ACHN (cell line): ENCODE measurements at regions not wholly inside any gene's neighbourhood (a gene's known extent, or its start where the extent isn't known, plus 50 kb on each side); places are given as distances from the start of the nearest gene placed in this dataset.
"Not testable (repeated sequence)": the region's sequence is repeated elsewhere in the genome, so short reads cannot be mapped to it uniquely, and the experiment has no call there.

Experiments
- DNase-seq: peaks from one replicate; pipeline ENCODE4 v3.0.0-alpha.2; 2015
- in situ Hi-C: cut with HindIII; loops from 2 replicates; pipeline ENCODE4 v1.10.0; 2017; ENCODE audit warnings: low sequenced_read_pairs, low pct_ligation_motif_present, low pct_unique_long_range_greater_than_20kb

DNA sequence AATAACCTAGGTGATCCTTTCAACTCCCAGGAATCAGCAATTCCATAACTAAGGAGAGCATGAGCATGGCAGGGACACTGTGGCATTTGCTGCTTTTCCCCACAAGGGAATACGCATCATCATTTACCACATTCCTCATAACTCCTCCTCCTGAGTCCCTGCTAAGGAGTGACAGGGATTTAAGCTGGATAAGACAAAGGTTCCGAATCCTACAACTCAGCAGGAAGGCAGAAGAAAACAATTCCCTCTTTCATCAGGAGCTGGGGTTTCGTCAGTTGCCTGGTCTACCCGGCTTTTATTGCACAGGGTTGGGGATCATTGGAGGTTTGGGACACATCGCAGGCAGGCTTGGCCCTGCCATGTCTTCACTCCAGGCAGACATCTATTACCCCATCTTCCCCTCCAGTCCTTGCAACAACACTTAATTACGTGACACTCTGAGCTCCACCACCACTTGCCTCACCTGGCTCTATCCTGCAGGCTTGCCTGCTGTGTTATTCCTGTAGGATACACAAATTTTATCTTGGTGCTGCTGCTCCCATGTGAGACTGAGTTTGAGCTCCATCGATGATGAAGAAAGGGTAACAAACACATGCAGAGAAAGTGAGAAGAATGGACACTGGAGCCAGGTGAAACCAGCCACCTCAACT is 563.0 kb upstream of the KLF4 start:
- DNase-seq, result no peak
- in situ Hi-C loops, result no loop called here

DNA sequence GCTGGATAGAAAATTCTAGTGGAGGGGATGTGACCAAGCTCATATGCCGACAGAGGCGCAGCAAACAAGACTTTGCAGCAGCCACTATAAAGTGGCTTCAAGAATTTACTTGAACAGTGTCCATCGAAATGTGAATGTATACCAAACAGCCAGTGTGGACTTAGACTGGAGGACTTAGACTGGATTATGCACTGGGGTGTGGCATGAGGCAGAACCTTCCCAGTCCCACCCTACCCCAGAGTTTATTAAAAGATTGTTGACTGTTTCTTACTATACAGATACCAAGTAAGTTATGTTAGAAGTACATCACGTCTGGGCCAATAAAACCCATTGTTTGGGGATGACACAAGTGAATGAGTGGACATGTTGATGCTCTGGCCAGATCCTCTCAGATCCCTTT is 561.3 kb upstream of the KLF4 start:
- DNase-seq, result no peak
- in situ Hi-C loops, result no loop called here

DNA sequence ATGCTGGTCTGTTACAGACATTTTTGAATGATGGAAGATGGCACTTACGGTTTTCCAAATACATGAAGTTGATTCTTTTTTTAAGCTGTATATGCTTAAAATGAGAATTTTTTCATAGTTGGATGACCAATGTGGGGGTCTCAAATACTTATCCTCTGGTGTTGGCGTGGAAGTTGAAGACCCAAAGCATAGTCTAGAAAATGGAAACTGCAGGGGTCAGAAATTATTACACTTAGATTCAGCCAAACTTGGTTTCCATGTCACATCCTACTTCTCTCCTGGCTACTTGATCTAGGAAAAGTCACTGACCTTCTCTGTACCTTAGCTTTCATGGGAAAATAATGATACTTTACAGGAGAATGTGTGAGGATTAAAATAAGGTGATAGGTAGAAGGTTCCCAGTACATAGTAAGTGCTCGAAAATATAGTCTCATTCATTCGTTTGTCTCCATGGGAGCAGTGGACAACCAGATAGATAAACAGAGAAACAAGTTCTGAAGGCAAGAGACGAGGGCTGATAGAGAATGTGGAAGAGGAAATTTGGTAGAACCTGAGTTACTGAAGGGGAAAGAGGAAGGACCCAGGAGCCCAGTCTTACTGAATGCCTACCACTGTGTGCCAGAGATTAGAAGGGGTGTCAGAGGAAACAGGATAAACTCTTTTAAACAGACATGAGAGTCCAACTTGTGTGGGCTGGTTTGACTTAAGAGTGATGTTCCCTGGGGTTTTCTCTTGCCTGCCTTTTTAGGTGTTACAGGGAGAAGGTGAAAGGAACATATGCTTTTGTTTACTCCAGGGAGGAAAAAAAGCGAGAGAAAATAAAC is 560.3 kb upstream of the KLF4 start:
- in situ Hi-C loops, result no loop called here
- DNase-seq, result no peak

DNA sequence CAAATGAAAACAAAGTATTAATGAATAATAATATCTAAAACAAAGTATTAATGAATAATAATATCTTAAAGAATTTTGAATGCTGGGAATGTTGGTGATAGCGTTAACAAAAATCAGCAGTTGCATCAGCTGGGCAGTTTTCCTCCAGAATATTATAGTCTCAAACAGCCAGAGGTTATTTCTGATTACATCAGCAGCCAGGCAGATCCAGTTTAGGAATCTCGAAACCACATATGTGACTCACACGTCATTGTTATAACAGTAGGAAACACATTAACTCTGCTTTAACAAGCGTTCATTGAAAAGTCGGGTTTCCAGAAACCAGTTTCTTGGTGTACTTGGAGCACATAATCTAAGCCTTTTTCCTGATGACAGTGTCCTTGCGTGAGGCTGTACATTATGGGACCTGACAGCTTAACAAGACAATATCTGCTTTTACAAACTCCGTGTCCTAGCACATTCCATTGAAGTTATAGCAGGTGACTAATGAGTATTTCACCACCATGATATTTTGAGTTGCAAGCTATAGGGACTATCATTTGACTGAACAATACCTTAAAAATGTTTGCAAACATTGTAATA is 559.5 kb upstream of the KLF4 start:
- peak; percentile 85 for DNase-seq
- in situ Hi-C loops, result no loop called here

DNA sequence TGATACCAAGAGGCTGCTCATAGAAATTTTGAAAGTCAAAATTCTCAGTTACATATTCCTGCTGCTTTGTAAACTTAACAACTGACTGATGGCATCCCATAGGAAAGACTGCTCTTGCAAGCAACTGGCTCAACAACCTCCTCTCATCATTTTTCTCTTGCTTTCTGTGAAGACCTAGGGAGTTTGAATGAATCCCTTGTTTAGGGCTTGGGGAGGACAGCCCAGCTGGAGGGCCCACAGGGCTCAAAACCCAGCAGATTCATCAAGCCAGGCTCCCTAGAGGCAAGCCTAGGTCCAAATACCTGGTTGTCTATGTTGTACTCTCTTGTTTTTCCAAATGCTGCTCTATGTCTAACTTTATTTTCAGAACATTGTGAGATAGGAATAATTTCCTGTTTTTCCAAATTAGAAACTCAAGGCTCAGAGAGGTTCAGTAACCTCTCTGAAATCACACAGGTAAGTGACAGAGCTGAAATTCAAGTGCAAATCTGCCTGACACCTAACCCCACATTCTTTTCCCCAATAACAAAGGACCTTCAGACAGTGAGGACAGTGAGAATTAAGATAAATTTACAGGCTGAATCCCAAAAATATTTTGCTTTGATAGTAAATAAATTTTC is 558.9 kb upstream of the KLF4 start:
- no peak for DNase-seq
- in situ Hi-C loops, result no loop called here

DNA sequence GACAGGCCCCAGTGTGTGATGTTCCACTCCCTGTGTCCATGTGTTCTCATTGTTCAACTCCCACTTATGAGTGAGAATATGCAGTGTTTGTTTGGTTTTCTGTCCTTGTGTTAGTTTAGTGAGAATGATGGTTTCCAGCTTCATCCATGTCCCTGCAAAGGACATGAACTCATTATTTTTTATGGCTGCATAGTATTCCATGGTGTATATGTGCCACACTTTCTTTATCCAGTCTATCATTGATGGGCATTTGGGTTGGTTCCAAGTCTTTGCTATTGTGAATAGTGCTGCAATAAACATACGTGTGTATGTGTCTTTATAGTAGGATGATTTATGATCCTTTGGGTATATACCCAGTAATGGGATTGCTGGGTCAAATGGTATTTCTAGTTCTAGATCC is 558.2 kb upstream of the KLF4 start:
- not testable (repeated sequence) for DNase-seq

DNA sequence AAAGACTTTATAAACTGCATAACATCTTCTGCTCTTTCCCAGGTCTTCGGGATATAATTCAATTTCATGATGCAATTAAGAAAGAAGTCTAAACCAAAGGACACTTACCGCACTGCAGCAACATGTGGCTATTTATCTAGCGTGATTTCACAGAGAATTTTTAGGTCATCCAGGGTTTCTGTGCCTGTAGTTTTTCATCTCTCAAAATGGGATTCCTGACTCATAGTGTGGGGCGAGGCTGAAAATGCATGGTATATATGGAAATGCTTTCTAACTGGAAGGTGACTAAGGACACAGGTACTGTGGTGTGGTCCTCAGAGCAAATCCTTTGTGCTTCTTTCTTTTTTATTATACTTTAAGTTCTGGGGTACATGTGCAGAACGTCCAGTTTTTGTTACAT is 557.7 kb upstream of the KLF4 start:
- in situ Hi-C loops, result no loop called here
- no peak for DNase-seq

More for the DNA sequence above, 558.2 kb upstream of the KLF4 start:
- in situ Hi-C loops, result not testable (repeated sequence)

DNA sequence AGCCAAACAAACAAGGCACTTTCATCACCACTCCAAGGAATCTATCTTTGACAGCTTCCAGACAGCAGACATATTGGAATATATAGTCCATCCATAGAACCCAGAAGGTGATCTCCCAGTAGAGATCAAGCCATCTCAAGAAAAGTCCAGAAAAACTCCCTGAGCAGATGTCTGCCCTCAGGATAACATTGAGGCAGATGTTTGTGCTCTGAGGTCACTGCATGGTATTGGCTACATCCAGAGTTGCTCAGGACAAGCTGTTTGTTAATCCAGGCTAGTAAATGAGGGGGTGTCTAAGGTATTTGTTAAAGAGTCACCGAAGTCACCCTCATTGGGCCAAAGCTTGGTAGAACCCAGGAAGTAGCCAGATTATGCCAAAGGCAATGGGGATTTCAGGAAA is 556.3 kb upstream of the KLF4 start:
- DNase-seq, result no peak
- in situ Hi-C loops, result no loop called here

DNA sequence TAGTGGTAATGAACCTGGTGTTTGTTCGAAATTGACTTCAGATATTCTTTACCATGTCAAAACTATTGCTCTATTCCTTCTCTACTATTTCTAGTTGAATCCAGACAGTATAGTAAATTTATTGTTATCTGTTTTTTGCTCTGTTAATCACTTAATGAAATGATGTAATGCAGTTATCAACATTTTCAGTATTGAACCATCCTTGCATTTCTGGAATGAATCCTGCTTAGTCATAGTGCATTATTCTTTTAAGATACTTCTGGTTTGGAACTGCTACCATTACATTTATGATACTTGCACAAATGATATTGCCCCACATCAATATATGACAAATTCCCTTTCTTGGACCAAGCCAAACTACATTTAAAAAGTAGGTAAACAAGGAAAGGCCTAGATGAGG is 554.0 kb upstream of the KLF4 start:
- in situ Hi-C loops, result no loop called here
- DNase-seq, result peak; percentile 20

DNA sequence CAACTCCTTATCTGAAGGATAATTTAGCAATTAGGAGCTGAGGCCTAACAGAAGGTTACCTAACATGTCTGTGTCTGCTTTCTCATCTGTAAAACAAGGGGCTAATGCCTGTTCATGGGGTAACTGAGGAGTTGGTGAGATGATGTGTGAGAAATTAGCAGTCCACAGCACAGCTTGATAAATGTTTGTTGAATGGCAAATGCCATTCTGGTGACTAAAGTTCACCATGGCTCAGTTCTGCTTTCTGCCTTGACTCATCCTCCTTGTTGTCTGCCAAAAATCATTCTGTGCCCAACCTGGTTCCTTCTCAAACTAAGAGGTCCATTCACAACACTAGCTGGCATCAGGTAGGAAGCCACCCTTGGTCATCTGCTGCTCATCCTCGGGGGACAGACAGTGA is 552.0 kb upstream of the KLF4 start:
- peak; percentile 72 for DNase-seq

DNA sequence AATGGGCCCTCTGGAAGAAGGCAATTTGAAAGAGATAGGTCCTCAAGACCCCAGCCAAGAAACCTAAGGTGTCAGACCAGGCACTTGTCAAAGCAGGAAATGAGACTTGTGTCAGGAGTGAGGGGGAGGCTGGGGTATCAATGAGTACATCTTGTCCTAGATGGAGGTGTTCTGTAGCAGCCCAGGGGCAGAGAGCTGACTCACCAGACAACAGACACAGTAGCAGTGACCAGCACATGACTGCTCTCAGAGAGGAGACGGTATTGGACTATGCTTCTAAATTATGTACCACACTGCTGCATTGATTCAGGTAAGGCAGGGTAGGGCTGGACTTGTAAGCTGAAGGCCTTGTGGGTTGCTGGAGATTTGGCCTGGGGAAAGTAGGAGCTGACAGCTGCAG is 551.2 kb upstream of the KLF4 start:
- DNase-seq, result no peak
- in situ Hi-C loops, result no loop called here

More for the DNA sequence above, 552.0 kb upstream of the KLF4 start:
- in situ Hi-C loops, result no loop called here

DNA sequence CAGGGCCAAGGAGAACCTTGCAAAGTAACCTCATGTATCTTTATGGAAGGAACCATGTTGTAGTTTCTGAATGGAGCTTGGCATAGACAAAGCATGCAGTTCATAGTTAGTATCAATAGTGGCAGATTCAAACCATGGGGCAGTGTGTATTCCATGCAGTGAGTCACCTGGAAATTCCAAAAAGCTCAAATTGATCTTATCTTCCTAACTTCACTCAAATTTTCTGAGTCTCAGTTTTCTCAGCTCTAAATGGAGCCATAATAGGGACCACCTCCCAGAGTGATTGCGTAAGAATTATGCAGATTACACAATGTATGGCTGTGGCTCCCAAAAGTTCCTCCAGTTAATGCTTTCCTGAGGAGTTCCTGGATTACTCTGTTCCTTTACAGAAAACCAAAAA is 549.9 kb upstream of the KLF4 start:
- in situ Hi-C loops, result no loop called here
- no peak for DNase-seq

DNA sequence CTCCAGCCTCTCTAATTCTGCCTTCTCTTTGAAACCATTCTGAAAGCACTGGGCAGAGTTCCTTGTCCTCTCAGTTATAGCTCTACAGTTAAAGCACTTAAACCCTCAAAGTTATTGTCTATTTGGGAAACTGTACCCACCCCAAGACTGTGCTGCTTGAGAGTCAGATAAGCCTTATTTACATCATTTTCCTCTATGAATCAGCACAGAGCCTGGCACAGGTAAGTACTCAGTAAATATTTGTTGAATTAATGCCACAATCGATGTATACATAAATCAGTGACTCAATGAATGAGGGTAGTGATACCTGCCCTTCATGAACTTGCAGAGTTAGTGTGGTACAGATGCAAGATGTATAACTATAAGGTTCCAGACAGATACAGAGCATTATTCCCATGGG is 549.4 kb upstream of the KLF4 start:
- no peak for DNase-seq
- in situ Hi-C loops, result no loop called here

DNA sequence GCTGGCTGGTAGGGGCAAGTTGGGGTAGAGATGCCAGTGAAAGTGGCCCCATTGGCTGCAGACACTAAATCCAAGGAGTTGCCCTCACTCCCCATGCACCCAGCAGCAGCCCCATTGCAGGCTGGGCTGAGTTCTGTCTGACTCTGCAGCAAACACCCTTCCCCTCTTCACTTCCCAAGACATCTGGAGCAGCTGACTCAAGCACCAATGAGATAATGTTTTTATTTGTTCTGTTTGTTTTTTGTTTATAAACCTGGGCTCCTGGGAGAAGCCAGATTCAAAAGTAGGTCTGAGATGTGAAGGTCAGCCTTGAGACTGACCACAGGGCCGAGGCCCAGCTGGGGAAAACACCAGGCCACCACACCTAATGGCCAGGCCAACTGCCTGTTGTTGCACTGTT is 545.9 kb upstream of the KLF4 start:
- in situ Hi-C loops, result no loop called here
- DNase-seq, result no peak

DNA sequence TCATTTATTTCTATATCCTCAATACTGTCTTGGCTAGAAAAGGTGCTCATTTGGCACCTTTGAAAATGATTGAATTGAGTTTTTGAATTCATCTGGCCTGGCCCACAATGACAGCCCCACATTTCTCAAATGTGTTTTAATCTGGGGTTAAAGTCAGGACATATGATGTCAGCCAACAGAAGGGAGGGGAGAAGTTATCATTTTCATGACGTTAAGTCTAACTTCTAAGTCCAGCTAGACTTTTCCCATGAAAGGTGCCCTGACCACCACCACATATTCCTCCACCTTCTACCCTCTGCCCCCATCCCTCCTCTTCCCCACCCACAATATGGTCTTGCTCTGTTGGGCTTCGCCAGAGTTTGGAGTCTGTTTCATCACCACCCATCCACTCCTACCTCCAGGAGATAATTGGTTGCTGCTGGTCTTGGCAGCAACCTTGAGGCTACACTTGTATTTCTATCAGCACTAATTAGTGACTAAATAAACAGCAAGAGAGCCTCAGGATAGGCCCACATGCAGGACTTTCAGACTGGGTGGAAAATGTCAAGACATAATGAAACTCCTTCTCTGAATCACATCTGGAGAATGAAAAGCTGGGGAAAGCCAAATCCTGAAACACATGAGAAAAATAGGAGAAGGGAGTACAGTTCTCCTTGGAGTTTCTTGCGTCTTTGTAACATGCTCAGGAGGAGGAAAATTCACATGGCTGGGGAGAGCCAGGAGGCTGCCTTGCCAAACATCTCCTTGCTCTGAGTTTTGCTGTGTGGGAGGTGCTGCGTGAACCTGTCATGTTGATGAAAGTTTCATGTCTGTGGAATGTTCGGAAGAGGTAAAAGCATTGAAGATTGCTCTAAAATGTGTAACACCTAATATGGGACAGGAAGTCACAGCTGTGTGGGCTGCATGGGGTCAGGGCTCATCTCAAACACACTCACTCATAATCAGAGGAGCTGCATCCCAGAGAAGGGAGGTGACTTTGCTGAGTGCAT is 544.7 kb upstream of the KLF4 start:
- in situ Hi-C loops, result no loop called here
- no peak for DNase-seq

DNA sequence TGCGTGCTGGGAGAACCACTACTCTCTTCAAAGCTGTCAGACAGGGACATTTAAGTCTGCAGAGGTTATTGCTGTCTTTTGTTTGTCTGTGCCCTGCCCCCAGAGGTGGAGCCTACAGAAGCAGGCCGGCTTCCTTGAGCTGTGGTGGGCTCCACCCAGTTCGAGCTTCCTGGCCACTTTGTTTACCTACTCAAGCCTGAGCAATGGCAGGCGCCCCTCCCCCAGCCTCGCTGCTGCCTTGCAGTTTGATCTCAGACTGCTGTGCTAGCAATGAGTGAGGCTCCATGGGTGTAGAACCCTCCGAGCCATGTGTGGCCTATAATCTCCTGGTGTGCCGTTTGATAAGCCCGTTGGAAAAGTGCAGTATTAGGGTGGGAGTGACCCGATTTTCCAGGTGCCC is 542.5 kb upstream of the KLF4 start:
- DNase-seq, in situ Hi-C loops: not testable (repeated sequence)

DNA sequence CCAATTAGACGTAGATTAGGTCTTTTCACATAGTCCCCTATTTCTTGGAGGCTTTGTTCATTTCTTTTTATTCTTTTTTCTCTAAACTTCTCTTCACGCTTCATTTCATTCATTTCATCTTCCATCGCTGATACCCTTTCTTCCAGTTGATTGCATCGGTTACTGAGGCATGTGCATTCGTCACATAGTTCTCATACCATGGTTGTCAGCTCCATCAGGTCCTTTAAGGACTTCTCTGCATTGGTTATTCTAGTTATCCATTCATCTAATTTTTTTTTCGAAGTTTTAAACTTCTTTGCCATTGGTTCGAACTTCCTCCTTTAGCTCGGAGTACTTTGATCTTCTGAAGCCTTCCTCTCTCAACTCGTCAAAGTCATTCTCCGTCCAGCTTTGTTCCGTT is 541.7 kb upstream of the KLF4 start:
- DNase-seq, in situ Hi-C loops: not testable (repeated sequence)

DNA sequence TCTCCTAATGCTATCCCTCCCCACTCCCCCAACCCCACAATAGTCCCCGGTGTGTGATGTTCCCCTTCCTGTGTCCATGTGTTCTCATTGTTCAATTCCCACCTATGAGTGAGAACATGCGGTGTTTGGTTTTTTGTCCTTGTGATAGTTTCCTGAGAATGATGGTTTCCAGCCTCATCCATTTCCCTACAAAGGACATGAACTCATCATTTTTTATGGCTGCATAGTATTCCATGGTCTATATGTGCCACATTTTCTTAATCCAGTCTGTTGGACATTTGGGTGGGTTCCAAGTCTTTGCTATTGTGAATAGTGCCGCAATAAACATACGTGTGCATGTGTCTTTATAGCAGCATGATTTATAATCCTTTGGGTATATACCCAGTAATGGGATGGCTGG is 537.1 kb upstream of the KLF4 start:
- in situ Hi-C loops, result not testable (repeated sequence)

More for the DNA sequence above, 537.1 kb upstream of the KLF4 start:
- DNase-seq, result not testable (repeated sequence)
